Right lobe of liver (tissue), 4 donors: ENCODE measurements at regions not wholly inside any gene's neighbourhood (a gene's known extent, or its start where the extent isn't known, plus 50 kb on each side); places are given as distances from the start of the nearest gene placed in this dataset.

ENCODE experiments used
- CTCF ChIP-seq, 4 donors: fragments of 200-600 bp in 3 of 4; fragments of 450-650 bp in 1 of 4; IDR thresholded peaks; one replicate each; pipeline versions ENCODE4 v1.5.1 to v1.8.0; 2016 to 2022; ENCODE audit warnings: antibody characterized with exemption in 4 of 4, mild to moderate bottlenecking in 2 of 4
- POLR2A ChIP-seq: fragments of 450-650 bp; IDR thresholded peaks from one replicate; pipeline ENCODE4 v1.6.1; 2017; ENCODE audit warnings: antibody characterized with exemption, mild to moderate bottlenecking
- donor health status: DM: no; HTN: no; CAD: no.
- donor health status: DM: no; HTN: no; CAD: no.
- donor health status: DM: no; HTN: yes; CAD: no.

- no peak for TF ChIP-seq CTCF (IDR thresholded peaks at IDR 0.05)
- TF ChIP-seq POLR2A = no peak
These were observed 85.3 kb upstream of the ATP2B1 start for GRCh38 chr12:89793946-89794345.
